ENCODE measurements at regions not wholly inside any gene's neighbourhood (a gene's known extent, or its start where the extent isn't known, plus 50 kb on each side); places are given as distances from the start of the nearest gene placed in this dataset.
"Not testable (repeated sequence)": the region's sequence is repeated elsewhere in the genome, so short reads cannot be mapped to it uniquely, and the experiment has no call there.

GRCh38 chr15:81937189-81937588 lies 108.6 kb downstream of the MEX3B start:
- DNase-seq: no peak

DNA sequence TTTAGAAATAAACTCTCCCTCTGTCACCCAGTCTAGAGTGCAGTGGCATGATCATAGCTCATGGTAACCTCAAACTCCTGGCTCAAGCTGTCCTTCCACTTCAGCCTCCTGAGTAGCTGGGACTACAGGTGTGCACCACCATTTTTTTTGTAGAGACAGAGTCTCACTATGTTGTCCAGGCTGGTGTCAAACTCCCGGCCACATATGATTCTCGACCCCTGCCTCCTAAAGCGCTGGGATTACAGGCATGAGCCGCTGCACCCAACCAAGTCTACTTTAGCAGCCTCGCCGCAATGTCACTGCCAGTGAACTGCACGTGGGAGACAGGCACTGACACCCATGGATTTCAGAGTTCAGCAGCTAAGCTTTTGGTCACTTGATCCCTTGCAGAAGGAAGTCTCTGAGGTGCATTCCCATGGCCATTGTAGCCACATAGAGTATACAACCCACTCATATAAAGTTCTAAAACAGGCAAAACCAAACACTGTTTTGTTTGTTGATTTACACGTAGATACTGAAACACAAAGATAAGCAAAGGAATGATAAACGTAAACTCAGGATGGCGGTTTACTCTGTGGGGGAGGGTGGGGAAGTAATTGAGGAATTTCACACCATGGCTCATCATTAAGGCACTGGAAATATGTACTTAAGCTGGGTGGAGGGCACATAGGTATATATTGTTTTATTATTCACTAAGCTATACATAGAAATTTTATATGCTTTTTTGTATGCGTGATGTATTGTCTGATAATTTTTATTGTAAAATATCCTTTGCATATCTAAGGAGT lies 115.0 kb downstream of the MEX3B start:
- DNase-seq: no peak

DNA sequence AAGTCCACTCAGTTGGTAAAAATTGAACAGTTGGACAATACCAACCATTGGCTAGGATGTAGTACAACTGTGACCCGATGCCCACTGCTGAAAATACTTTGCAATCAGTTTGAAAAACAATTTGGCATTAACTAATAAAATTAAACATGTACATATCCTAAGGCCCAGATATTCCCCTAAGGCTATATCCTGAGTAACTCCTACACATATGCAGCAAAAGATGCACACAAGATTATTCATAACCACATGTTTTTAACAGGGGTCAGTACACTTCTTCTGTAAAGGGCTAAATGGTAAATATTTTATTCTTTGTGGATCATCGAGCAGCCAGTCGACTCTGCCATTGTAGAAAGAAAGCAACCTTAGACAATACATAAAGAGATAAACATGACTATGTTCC lies 116.3 kb downstream of the MEX3B start:
- no peak for DNase-seq

- DNase-seq: no peak
These were observed 118.8 kb downstream of the MEX3B start for GRCh38 chr15:81926981-81927380.

DNA sequence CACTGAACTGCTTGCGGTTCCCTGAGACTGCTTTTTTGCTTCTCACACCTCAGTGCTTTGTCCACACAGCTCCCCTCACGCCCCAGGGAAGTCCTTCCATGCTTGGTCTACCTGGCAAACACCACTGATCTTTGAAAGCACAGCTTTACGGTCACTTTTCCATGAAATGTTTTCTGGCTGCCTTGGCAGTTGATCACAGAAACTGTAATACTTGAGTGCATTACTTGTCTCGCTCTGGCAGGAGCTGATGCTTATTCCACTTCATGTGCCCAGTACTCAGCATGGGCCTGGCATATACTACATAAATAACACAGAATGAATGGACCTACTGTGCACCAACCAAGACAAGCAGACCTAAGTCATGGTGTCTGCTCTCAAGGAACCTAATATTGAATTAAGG lies 121.1 kb downstream of the MEX3B start:
- DNase-seq: peak; percentile 43

DNA sequence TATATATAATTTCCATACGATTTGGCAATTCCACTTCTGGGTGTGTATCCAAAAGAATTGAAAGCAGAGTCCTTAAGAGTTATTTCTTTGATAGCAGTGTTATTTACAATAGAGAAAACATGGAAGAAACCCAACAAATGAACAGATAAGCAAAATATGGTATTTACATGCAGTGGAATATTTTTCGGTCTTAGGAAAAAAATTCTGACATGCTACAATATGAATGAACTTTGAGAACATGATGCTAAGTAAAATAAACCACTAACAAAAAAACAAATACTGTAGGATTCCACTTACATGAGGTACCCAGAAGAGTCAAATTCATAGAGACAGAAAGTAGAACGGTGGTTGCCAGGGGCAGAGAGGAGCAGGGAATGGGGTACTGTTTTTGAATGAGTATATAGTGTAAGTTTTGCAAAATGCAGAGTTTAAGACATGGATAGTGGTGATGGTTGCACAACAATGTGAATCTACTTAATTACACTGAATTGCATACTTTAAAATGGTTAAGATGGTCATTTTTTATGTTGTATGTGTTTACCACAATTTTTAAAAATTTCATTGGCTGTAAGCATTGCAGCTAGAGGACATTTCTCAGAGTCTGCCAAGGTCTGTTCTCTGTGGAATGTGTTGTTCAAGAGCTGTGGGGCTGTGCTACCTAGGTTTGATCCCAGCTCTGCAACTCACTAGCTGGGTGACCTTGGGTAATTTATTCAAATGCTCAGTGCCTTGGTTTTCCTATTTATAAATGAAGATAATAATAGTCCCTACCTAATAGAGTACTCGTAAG lies 122.1 kb downstream of the MEX3B start:
- no peak for DNase-seq

- DNase-seq: no peak
These were observed 123.7 kb downstream of the MEX3B start for GRCh38 chr15:81922143-81922542.

GRCh38 chr15:81921163-81921562 lies 124.7 kb downstream of the MEX3B start:
- no peak for DNase-seq

DNA sequence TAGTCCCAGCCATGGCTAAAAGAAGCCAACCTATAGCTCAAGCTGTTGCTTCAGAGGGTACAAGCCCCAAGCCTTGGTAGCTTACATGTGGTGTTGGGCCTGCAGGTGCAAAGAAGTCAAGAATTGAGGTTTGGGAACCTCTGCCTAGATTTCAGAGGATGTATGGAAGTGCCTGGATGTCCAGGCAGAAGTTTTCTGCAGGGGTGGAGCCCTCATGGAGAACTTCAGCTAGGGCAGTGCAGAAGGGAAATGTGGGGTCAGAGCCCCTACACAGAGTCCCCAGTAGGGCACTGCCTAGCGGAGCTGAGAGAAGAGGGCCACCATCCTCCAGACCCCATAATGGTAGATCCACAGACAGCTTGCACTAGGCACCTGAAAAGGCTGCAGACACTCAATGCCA lies 127.1 kb downstream of the MEX3B start:
- not testable (repeated sequence) for DNase-seq

DNA sequence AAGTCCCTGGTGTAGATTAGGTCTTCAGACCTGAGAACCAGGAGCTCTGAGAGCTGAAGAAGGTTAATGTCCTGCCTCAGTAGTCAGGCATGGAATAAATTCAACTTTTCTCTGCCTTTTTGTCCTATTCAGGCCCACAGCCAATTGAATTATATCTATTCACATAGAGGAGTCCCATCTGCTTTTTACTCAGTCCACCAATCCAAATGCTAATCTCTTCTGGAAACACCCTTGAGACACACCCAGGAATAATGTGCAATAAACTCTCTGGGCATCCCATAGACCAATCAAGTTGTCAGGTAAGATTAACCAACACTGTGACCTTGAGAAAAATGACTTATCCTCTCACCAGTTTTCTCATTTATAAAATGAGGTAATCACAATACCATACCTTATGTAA lies 129.4 kb downstream of the MEX3B start:
- no peak for DNase-seq

DNA sequence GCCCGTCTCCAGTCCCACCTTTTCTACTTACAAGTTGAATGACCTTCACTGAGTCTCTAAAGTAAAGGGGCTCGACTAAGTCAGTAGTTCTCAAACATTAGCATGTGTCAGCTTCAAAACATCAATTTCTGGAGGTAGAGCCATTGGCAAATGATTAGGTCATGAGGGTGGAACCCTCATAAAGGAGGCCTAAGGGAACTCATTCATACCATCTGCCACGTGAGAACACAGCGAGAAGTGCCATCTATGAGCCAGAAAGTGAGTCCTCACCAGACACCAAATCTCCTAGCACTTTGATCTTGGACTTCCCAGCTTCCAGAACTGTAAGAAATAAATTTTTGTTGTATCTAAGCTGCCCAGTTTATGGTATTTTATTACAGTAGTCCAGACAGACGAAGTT lies 129.8 kb downstream of the MEX3B start:
- DNase-seq: no peak

DNA sequence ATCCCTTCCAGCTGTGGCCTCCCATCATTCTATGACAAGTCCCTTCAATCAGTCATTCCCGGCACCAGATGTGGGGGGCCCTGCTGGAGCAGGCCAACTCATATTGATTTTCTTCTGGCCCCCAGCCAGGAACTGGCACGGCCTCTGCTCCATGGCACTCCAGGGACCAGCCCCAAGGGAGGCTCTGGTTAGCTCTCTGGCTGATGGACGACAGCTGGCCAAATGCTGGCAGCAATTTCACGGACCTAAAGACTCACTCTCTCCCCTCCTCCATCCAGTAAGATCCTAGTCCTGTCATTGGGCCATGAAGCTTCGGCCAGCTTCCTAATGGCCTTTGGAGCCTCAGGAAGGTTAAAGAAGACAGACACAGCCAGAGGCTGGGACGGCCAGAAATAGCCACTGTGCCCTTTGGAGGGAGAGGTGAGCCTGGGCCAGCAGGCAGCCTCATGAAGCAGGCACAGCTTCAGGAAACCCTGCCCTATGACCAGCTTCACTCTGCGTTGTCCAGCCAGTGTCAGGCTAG lies 131.0 kb downstream of the MEX3B start:
- DNase-seq: peak; percentile 82

DNA sequence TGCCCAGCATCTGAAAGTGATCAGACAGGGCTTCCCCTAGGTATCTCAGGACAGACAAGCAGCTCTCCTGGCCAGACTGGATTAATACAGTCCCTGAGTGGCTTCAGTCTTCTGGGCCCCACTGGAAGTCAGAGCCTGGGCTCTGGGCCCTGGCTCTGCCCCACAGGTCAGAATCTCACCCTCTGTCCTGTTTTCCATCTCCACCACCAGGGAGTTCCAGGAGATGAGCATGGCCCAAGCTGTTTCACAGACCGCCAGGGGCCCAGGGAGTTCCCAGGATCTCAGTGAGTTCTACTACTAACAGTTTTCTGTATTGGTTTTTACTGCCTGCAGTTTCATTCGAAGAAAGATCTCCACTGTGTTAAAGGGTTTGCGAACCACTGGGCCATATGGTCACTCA lies 131.5 kb downstream of the MEX3B start:
- no peak for DNase-seq

- DNase-seq: no peak
These were observed 134.5 kb downstream of the MEX3B start for GRCh38 chr15:81911022-81911971.

DNA sequence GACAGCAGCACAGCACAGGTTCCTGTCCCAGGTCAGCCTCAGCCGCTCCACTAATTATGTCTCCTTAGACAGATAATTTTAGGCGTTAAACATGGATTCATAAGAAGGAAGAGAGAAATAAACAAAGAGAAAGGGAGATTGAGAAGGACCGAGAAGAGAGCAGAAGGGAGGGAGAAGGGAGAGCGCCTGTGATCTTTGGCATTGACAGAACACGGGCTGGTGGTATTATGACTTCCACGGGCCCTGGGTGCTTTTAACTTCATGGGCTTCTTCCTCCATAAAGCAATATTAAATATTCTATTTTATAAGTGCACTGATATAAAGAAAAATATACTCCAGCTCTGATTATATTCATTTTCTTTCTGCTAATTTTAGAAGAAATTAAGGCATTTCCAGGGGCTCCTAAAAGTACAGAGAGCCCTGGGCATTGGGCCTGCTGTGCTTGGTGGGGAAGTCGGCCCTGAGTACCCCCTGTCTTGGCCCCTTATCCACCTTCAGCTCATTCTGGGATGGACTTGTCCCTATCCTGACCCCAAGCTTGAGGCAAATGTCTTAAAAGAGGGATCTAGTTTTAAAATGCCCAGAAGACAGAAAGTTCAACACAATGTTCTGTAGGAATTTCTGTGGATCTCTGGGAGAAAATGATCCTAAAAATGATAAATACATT lies 135.3 kb downstream of the MEX3B start:
- no peak for DNase-seq

DNA sequence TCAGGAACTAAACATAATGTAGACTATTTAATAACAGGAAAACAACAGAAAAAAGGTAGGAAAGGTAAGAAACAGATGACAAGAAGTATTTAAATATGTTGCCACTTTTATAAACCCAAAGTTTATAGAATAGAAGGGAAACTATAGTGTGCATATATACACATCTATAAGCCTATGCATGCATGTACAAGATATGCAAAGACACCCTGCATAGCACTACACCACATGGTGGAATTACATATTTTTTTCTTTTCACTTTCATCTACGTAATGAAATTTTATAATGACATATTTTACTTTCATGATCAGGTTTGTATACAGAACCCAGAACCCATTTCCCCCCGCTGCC lies 136.8 kb downstream of the MEX3B start:
- no peak for DNase-seq

DNA sequence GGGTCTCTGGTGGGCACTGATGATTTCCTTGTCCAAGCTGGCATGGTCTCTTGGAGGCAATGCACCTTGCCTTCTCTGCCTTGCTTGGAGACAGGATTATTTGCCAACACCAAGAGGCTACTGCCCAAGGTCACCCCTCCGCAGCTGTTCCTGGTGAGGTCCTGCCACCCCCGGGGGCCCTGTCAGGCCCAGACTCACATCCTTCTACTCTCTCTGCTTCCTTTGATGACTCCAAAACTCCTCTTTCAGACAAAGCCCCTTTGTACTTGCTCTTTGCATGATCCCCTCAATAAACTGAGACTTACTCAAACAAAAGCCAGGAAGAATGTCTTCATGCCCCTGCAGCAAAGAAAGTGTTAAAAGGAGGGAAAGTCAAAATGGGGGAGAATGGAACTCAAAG lies 137.7 kb downstream of the MEX3B start:
- no peak for DNase-seq

GRCh38 chr15:81907521-81907920 lies 138.3 kb downstream of the MEX3B start:
- no peak for DNase-seq

DNA sequence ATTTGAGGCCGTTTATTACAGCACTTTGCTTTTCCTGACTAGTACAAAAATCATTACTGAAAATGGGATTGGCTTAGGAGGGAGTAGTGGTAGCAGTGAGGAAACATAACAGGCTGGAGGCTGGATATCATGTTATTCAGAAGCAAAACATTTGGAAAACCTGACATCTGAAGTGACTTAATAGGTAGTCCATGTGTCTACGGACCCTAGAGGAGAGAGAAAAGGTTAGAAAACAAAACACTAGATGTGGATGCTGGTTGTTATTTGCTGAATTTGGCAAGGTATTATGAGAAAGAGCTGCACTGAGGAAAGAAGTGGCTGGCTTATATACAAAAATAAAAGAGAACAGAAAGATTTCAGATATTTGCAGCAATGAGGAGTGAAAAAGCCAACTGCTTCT lies 139.9 kb downstream of the MEX3B start:
- DNase-seq: no peak

DNA sequence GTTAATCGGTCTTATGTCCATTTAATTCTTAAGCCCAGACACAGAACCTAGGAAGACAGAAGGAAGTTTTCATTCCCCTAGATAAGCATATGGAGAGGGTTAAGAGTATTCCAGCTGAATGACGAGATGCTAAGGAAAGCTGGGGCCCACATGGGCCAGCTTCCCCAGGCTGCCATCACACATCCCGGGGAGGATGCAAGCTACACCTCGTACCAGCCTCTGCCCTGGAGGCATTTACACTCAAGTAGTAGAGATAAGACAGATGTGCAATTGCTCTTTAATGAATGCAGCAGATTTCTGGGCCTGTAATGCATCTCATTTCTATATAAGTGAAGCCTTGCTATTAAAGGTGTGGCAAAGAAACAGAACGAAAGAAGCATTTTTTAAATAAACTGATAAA lies 144.5 kb downstream of the MEX3B start:
- no peak for DNase-seq

- no peak for DNase-seq
These were observed 146.1 kb downstream of the MEX3B start for GRCh38 chr15:81899730-81900129.

DNA sequence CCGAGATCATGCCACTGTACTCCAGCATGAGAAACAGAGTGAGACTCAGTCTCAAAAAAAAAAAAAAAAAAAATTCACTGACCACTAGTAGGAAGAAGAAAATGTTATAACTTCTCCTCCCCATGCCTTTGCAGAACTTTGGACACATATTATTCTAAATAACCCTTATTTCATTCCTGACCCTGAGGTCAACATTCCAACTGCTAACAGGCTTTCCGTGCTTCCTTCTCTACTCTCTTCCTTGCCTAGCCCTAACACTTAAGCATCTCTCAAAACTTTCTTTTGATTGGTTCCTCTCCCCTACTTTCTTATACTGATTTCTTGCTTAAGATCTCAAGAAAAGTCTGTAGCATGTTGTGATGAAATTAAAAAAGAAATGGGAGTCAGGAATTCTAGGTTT lies 146.8 kb downstream of the MEX3B start:
- DNase-seq: no peak

Measured in right hindlimb (tissue), 1 donor.